OCI-LY3 (cell line): ENCODE measurements at regions not wholly inside any gene's neighbourhood (a gene's known extent, or its start where the extent isn't known, plus 50 kb on each side); places are given as distances from the start of the nearest gene placed in this dataset.

Source experiments
- H2AFZ ChIP-seq: fragments of 200-600, 300-600 bp; shearing (Covaris generic); 2 replicates; pipeline ENCODE4 v1.6.0; 2014; ENCODE audit warnings: antibody characterized with exemption, low read depth, low read length
- H3K27ac ChIP-seq: fragments of 200-600, 300-600 bp; sonication (generic); 2 replicates; pipeline ENCODE4 v1.5.1; 2014; ENCODE audit warnings: mild to moderate bottlenecking, low read length, moderate library complexity, mixed read lengths
- H3K27me3 ChIP-seq: fragments of 200-600, 300-600 bp; sonication (generic); 2 replicates; pipeline ENCODE4 v1.6.1; 2014; ENCODE audit warnings: low read depth, low read length, mixed read lengths
- H3K36me3 ChIP-seq: fragments of 200-600, 300-600 bp; sonication (generic); replicated peaks from 2 replicates; pipeline ENCODE3; 2014; ENCODE audit warnings: low read depth, low read length, mixed read lengths
- H3K4me1 ChIP-seq: fragments of 300-600, 200-600 bp; sonication (generic); 2 replicates; pipeline ENCODE4 v1.6.1; 2014; ENCODE audit warnings: low read length, mixed read lengths
- H3K4me2 ChIP-seq: fragments of 200-600, 300-600 bp; sonication (generic); 2 replicates; pipeline ENCODE4 v1.6.1; 2014; ENCODE audit warnings: low read length, mixed read lengths
- H3K4me3 ChIP-seq: fragments of 300-600, 200-600 bp; sonication (generic); 2 replicates; pipeline ENCODE4 v1.5.1; 2014; ENCODE audit warnings: antibody characterized with exemption, mild to moderate bottlenecking, low read length, moderate library complexity
- H3K79me2 ChIP-seq: fragments of 300-600, 200-600 bp; shearing (Covaris generic); 2 replicates; pipeline ENCODE4 v1.6.1; 2014; ENCODE audit warnings: mild to moderate bottlenecking, low read length, mixed read lengths
- H3K9ac ChIP-seq: fragments of 300-600, 200-600 bp; shearing (Covaris generic); 2 replicates; pipeline ENCODE4 v1.6.0; 2014; ENCODE audit warnings: mild to moderate bottlenecking, low read length, moderate library complexity
- H3K9me3 ChIP-seq: fragments of 200-600, 300-600 bp; shearing (Covaris generic); 2 replicates; pipeline ENCODE4 v1.6.1; 2014; ENCODE audit warnings: low read length, mixed read lengths; ENCODE audit not compliant: insufficient read depth
- H4K20me1 ChIP-seq: fragments of 200-600, 300-600 bp; sonication (generic); 2 replicates; pipeline ENCODE4 v1.6.1; 2016; ENCODE audit warnings: low read length, mixed read lengths; ENCODE audit not compliant: insufficient read depth
- CTCF ChIP-seq: fragments of 200-600, 300-600 bp; sonication (generic); IDR thresholded peaks from 2 replicates; pipeline ENCODE4 v1.5.1; 2014; ENCODE audit warnings: antibody characterized with exemption, low read length, low read depth
- EZH2phosphoT487 ChIP-seq: fragments of 200-600 bp; shearing (Covaris generic); IDR thresholded peaks from 2 replicates; pipeline ENCODE4 v1.6.1; 2018; ENCODE audit warnings: antibody characterized with exemption, mixed run types, low read depth

- TF ChIP-seq EZH2phosphoT487, result no peak
- no peak for TF ChIP-seq CTCF
- H4K20me1 ChIP-seq, result no peaks in the 10 kb centered on the region
- H3K4me1 ChIP-seq, result no peaks in the 10 kb centered on the region
- no peak overlapping the region for H3K4me3 ChIP-seq
- no peaks in the 10 kb centered on the region for H3K79me2 ChIP-seq
- H3K9me3 ChIP-seq, result no peaks in the 10 kb centered on the region
- H3K27ac ChIP-seq, result no peak overlapping the region
- no peak overlapping the region for H3K4me2 ChIP-seq
- H3K27me3 ChIP-seq, result no peaks in the 10 kb centered on the region
- no peak overlapping the region for H2AFZ ChIP-seq
- H3K9ac ChIP-seq, result no peak overlapping the region
- H3K36me3 ChIP-seq, result no peaks in the 10 kb centered on the region
Measured at GRCh38 chr1:80021891-80022290, 1015.4 kb upstream of the ADGRL4 start.

DNA sequence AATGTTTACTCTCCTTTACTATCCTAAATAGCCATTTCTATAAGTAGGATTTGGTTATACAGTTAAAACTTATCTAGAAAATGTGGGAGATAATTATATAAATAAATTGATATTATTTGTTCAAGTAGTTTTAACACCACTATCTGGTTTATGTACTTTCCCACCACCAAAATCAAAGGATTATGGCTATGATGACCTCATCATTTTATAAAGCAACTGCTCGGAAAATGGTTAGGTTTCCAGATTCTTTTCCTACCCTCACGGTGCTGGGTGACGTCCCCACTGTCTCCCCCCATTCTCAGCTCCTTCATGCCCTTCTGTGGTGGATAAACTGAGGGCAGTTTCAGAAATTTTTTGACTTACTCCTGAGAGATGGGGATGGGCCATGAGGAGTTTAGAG is 1011.8 kb upstream of the ADGRL4 start:
- no peak overlapping the region for H3K4me3 ChIP-seq
- no peak overlapping the region for H2AFZ ChIP-seq
- no peak overlapping the region for H3K27ac ChIP-seq
- H3K79me2 ChIP-seq, result no peaks in the 10 kb centered on the region
- no peak overlapping the region for H3K4me2 ChIP-seq
- no peaks in the 10 kb centered on the region for H3K36me3 ChIP-seq
- no peaks in the 10 kb centered on the region for H3K9me3 ChIP-seq
- H3K4me1 ChIP-seq, result no peaks in the 10 kb centered on the region
- no peaks in the 10 kb centered on the region for H3K27me3 ChIP-seq
- TF ChIP-seq EZH2phosphoT487 (no peak), CTCF (no peak)
- H3K9ac ChIP-seq, result no peak overlapping the region
- no peaks in the 10 kb centered on the region for H4K20me1 ChIP-seq

DNA sequence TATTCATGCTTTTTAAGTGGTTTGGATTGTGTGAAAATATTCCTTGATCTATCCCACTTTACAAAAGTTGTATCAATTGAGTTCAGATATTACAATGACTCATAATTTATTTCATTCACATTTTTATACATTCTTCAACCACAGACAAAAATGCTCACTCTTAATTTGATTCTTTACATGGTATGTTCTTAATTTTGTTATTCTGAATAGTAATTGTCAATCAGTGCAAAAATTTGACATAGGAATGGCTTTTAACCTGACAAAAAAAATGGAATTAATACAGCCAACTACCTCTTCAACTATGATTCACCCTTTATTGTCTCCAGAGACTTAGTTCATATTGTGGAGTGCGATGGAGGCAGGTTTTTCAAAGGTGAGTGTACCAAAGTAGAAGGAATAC is 1002.4 kb upstream of the ADGRL4 start:
- TF ChIP-seq CTCF (no peak), EZH2phosphoT487 (no peak)
- Histone ChIP-seq H3K4me2 (no peak overlapping the region), H3K9me3 (no peaks in the 10 kb centered on the region), H3K4me1 (no peaks in the 10 kb centered on the region), H3K27me3 (no peaks in the 10 kb centered on the region), H3K27ac (no peak overlapping the region), H3K9ac (no peak overlapping the region), H3K79me2 (no peaks in the 10 kb centered on the region), H3K36me3 (no peaks in the 10 kb centered on the region), H2AFZ (no peak overlapping the region), H4K20me1 (no peaks in the 10 kb centered on the region), H3K4me3 (no peak overlapping the region)

DNA sequence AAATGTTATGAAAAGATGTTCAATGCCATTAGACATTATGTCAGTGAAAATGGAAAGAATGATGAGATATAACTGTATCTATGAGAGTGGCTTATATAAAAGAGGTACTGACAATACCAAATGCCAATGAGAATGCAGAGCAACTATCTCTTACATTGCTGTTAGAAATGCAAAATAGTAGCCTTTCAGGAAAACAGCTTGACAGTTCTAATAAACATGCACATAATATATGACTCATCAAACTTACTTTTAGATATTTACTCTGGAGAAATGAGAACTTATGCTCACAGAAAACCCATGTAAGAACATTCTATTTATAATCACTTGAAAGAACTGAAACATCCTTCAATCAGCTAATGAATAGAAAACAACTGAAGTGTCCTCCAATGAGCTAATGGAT is 996.7 kb upstream of the ADGRL4 start:
- TF ChIP-seq CTCF, result no peak
- TF ChIP-seq EZH2phosphoT487, result no peak
- H3K4me3 ChIP-seq, result no peak overlapping the region
- H2AFZ ChIP-seq, result no peak overlapping the region
- no peaks in the 10 kb centered on the region for H3K9me3 ChIP-seq
- no peaks in the 10 kb centered on the region for H3K4me1 ChIP-seq
- no peaks in the 10 kb centered on the region for H3K79me2 ChIP-seq
- H3K36me3 ChIP-seq, result no peaks in the 10 kb centered on the region
- no peaks in the 10 kb centered on the region for H3K27me3 ChIP-seq
- H3K9ac ChIP-seq, result no peak overlapping the region
- H3K27ac ChIP-seq, result no peak overlapping the region
- no peaks in the 10 kb centered on the region for H4K20me1 ChIP-seq
- no peak overlapping the region for H3K4me2 ChIP-seq
